Type B pancreatic cell (in vitro differentiated cells): ENCODE measurements at regions not wholly inside any gene's neighbourhood (a gene's known extent, or its start where the extent isn't known, plus 50 kb on each side); places are given as distances from the start of the nearest gene placed in this dataset.
"Not testable (repeated sequence)": the region's sequence is repeated elsewhere in the genome, so short reads cannot be mapped to it uniquely, and the experiment has no call there.

Experiments used
- DNase-seq: peaks from one replicate; pipeline ENCODE4 v3.0.0; 2021; ENCODE audit warnings: mixed read lengths; ENCODE audit not compliant: unreplicated experiment; ENCODE audit errors: extremely low spot score
- H3K27ac Mint-ChIP-seq: 2 replicates; pipeline ENCODE4 v1.8.0; 2021; ENCODE audit warnings: mild to moderate bottlenecking, mixed read lengths
- H3K27me3 Mint-ChIP-seq: 2 replicates; pipeline ENCODE4 v1.8.0; 2021; ENCODE audit warnings: mixed read lengths
- H3K36me3 Mint-ChIP-seq: 2 replicates; pipeline ENCODE4 v1.8.0; 2021; ENCODE audit warnings: mixed read lengths
- H3K4me1 Mint-ChIP-seq: one replicate; pipeline ENCODE4 v1.8.0; 2021; ENCODE audit warnings: mixed read lengths; ENCODE audit not compliant: unreplicated experiment
- H3K4me3 Mint-ChIP-seq: 2 replicates; pipeline ENCODE4 v1.8.0; 2021; ENCODE audit warnings: mild to moderate bottlenecking, mixed read lengths
- H3K9me3 Mint-ChIP-seq: 2 replicates; pipeline ENCODE4 v1.8.0; 2021; ENCODE audit warnings: mixed read lengths
- TF ChIP-seq, protein P1 (sequence below): fragments of 200-600 bp; sonication (generic); conservative IDR thresholded peaks from 2 replicates; pipeline ENCODE4 v1.5.0; 2021; ENCODE audit warnings: antibody characterized with exemption, mild to moderate bottlenecking

- no peak for DNase-seq
- no peaks in the 10 kb centered on the region for H3K27me3 Mint-ChIP-seq
Observed at GRCh38 chr7:53476566-53476965, 441.1 kb downstream of the POM121L12 start.

GRCh38 chr7:53485354-53485753, 449.9 kb downstream of the POM121L12 start:
- no peaks in the 10 kb centered on the region for H3K36me3 Mint-ChIP-seq
- TF ChIP-seq, protein P1, sequence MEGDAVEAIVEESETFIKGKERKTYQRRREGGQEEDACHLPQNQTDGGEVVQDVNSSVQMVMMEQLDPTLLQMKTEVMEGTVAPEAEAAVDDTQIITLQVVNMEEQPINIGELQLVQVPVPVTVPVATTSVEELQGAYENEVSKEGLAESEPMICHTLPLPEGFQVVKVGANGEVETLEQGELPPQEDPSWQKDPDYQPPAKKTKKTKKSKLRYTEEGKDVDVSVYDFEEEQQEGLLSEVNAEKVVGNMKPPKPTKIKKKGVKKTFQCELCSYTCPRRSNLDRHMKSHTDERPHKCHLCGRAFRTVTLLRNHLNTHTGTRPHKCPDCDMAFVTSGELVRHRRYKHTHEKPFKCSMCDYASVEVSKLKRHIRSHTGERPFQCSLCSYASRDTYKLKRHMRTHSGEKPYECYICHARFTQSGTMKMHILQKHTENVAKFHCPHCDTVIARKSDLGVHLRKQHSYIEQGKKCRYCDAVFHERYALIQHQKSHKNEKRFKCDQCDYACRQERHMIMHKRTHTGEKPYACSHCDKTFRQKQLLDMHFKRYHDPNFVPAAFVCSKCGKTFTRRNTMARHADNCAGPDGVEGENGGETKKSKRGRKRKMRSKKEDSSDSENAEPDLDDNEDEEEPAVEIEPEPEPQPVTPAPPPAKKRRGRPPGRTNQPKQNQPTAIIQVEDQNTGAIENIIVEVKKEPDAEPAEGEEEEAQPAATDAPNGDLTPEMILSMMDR = no peak
- H3K9me3 Mint-ChIP-seq = no peaks in the 10 kb centered on the region
- H3K4me3 Mint-ChIP-seq = no peak overlapping the region
- DNase-seq = no peak
- no peaks in the 10 kb centered on the region for H3K4me1 Mint-ChIP-seq
- no peak overlapping the region for H3K27ac Mint-ChIP-seq
- H3K27me3 Mint-ChIP-seq = no peaks in the 10 kb centered on the region

More at GRCh38 chr7:53476566-53476965, 441.1 kb downstream of the POM121L12 start:
- no peak overlapping the region for H3K27ac Mint-ChIP-seq
- TF ChIP-seq, protein P1 = no peak
- H3K36me3 Mint-ChIP-seq = no peaks in the 10 kb centered on the region
- no peaks in the 10 kb centered on the region for H3K9me3 Mint-ChIP-seq
- H3K4me3 Mint-ChIP-seq = no peak overlapping the region
- H3K4me1 Mint-ChIP-seq = no peaks in the 10 kb centered on the region

DNA sequence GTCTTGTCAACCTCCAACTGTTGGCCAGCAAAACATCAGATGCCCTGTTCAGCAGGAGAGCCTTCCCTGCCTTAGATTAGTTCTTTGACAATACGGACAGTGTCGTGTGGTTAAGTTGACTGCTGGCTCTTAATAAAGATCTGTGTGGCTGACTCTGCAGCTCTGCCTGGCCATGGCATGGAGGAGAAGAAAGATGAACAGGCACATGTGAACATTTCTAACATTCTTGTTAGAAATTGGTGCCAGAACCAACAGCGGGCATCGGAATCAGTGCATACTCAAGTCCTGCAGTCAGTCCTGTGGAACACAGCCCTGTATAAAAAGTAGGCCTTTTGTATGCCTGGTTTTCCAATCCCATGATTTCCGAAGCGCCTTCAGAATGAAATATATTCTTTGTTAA, 455.6 kb downstream of the POM121L12 start:
- Mint-ChIP-seq H3K27ac (no peak overlapping the region), H3K4me3 (no peak overlapping the region), H3K36me3 (no peaks in the 10 kb centered on the region), H3K4me1 (no peaks in the 10 kb centered on the region), H3K27me3 (no peaks in the 10 kb centered on the region), H3K9me3 (no peaks in the 10 kb centered on the region)
- DNase-seq = no peak
- TF ChIP-seq, protein P1 = no peak

DNA sequence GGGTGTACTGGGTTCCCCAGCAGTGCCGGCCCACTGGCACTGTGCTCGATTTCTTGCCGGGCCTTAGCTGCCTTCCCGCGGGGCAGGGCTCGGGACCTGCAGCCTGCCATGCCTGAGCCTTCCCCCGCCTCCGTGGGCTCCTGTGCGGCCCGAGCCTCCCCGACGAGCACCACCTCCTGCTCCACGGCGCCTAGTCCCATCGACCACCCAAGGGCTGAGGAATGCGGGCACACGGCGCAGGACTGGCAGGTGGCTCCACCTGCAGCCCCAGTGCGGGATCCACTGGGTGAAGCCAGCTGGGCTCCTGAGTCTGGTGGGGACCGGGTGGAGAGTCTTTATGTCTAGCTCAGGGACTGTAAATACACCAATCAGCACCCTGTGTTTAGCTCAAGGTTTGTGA, 459.7 kb downstream of the POM121L12 start:
- not testable (repeated sequence) for H3K4me1 Mint-ChIP-seq, H3K27me3 Mint-ChIP-seq, H3K9me3 Mint-ChIP-seq, H3K27ac Mint-ChIP-seq, H3K36me3 Mint-ChIP-seq, H3K4me3 Mint-ChIP-seq, DNase-seq

GRCh38 chr7:53500076-53500475, 464.6 kb downstream of the POM121L12 start:
- H3K4me1 Mint-ChIP-seq = no peaks in the 10 kb centered on the region
- DNase-seq = no peak
- TF ChIP-seq, protein P1 = no peak
- no peaks in the 10 kb centered on the region for H3K9me3 Mint-ChIP-seq
- H3K4me3 Mint-ChIP-seq = no peak overlapping the region
- H3K27me3 Mint-ChIP-seq = no peaks in the 10 kb centered on the region
- no peaks in the 10 kb centered on the region for H3K36me3 Mint-ChIP-seq
- no peak overlapping the region for H3K27ac Mint-ChIP-seq

DNA sequence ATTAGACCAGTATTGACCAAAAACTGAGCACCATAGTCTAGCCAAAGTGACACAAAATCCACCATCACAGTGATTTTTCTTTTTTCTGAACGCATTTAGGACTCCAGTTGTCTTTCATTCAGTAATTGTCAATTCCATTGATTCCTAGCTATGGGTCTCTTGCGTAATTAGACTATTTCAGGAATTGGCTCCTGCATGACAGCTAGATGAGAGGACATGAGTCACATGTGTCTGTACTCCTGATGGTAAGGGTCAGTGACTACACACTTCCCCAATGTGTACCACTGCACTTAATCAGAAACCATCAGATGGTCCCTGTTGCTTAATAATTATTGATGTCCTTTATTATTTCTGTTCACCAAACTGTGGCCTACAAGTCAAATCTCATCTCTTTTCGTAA, 469.5 kb downstream of the POM121L12 start:
- DNase-seq = no peak
- Mint-ChIP-seq H3K36me3 (no peaks in the 10 kb centered on the region), H3K4me1 (no peaks in the 10 kb centered on the region), H3K27ac (no peak overlapping the region), H3K27me3 (no peaks in the 10 kb centered on the region), H3K9me3 (no peaks in the 10 kb centered on the region), H3K4me3 (no peak overlapping the region)
- TF ChIP-seq, protein P1 = no peak
